Tibial nerve (tissue), 3 donors: ENCODE measurements at regions not wholly inside any gene's neighbourhood (a gene's known extent, or its start where the extent isn't known, plus 50 kb on each side); places are given as distances from the start of the nearest gene placed in this dataset.

ENCODE experiments used
- POLR2A ChIP-seq, 2 donors: fragments of 450-650 bp; IDR thresholded peaks; one replicate each; pipeline ENCODE4 v1.6.1; 2017; ENCODE audit warnings: antibody characterized with exemption in 2 of 2, mild to moderate bottlenecking in 2 of 2, moderate library complexity in 2 of 2
- TF ChIP-seq, protein P1 (sequence below), 5 experiments: fragments of 200-600 bp in 3 of 5; fragments of 450-650 bp in 2 of 5; sonication (generic) in 3 of 5; IDR thresholded peaks; one replicate each; pipeline ENCODE4 v1.5.1; 2016 to 2019; ENCODE audit warnings: antibody characterized with exemption in 5 of 5, mild to moderate bottlenecking in 3 of 5, moderate library complexity in 2 of 5

DNA sequence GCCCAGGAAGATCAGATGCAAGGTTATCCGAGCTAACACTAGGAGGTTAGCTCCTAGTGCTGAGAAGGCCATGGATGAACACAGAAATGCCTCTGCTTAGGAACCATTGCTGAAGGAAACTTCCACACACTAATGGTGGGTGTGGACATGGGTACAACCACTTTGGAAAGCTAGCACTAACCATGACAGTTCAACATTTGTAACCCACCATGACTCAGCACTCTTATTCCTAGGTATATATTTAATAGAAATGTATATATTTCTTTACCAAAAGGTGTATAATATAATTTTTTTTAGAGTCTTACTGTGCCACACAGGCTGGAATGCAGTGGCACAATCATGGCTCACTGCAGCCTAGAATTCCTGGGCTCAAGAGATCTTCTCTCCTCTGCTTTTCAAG, 85.3 kb upstream of the BTBD3 start:
- TF ChIP-seq, protein P1, sequence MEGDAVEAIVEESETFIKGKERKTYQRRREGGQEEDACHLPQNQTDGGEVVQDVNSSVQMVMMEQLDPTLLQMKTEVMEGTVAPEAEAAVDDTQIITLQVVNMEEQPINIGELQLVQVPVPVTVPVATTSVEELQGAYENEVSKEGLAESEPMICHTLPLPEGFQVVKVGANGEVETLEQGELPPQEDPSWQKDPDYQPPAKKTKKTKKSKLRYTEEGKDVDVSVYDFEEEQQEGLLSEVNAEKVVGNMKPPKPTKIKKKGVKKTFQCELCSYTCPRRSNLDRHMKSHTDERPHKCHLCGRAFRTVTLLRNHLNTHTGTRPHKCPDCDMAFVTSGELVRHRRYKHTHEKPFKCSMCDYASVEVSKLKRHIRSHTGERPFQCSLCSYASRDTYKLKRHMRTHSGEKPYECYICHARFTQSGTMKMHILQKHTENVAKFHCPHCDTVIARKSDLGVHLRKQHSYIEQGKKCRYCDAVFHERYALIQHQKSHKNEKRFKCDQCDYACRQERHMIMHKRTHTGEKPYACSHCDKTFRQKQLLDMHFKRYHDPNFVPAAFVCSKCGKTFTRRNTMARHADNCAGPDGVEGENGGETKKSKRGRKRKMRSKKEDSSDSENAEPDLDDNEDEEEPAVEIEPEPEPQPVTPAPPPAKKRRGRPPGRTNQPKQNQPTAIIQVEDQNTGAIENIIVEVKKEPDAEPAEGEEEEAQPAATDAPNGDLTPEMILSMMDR (IDR thresholded peaks at IDR 0.05), result no peak
- no peak for TF ChIP-seq POLR2A (IDR thresholded peaks at IDR 0.05)
